NCI-H345 (cell line): ENCODE measurements at regions not wholly inside any gene's neighbourhood (a gene's known extent, or its start where the extent isn't known, plus 50 kb on each side); places are given as distances from the start of the nearest gene placed in this dataset.

Source experiments
- DNase-seq: peaks from one replicate; lab custom pipeline; 2025; lab: John Stamatoyannopoulos, UW

DNA sequence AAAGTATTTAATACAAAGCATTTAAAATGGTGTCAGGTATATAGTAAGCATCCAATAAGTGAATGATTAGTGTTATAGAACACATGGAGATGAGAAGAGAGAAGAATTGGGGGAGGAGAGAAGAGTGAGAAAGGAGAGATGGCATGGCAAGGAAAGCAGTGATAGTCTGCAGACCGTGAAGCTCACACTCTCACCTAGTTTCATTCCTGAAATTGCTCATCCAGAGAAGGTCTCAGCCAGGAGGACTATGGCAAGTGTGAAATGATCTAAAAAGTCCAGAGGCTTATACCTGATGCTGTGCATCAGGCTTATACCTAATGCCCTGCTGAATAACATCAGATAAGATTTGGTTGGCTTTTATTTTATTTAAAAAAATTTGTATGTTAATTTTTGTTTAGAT is 351.6 kb upstream of the KLF12 start:
- DNase-seq = no peak

DNA sequence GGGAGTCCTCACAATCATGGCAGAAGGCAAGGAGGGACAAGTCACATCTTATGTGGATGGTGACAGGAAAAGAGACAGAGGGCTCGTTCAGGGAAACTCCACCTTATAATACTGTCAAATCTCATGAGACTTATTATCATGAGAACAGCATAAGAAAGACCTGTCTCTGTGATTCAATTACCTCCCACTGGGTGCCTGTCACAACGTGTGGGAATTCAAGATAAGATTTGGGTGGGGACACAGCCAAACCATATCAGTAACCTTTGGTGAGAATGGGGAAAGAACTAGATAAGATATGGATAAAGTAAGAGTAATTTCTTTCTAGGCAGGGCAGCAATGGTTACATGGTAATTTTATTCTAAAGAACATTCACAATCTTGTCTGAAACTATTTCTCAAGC is 344.9 kb upstream of the KLF12 start:
- DNase-seq = no peak

DNA sequence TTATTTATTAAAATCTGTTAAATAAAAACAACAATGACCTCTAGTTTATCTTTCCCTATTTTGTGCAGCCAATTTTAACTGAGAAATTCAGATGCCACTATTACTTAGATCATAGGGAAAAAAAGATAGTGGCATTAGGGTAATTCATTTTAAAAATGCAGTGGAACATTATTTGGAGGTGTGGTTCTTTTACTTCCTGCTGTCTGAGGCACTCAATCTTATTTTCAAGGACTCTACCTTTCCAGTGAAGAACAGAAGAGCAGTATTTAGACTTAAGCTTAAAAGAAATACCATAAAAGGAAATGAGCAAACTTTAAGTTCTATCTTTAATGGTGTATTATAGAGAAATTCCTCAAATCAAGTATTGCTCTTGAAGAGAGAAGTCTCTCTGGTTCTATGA is 342.6 kb upstream of the KLF12 start:
- DNase-seq = no peak

DNA sequence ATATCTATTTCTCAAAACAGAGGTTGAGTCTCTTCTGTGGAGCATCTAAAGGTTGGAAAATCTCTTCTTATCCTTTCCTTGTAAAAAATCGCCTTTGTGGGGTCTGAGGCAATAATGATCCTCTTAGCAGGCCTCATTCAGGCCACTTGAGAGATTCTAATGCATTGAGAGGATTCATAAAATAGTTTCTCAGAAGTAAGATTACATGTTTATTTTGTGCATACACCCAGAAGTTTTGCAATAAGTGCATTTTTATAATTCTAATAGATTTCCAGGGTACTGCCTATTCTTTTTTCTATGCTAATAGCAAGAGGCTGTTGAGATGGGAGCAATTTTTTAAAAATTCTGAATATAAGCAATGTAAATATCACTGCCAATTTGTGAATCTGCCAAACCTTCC is 342.2 kb upstream of the KLF12 start:
- DNase-seq = no peak

DNA sequence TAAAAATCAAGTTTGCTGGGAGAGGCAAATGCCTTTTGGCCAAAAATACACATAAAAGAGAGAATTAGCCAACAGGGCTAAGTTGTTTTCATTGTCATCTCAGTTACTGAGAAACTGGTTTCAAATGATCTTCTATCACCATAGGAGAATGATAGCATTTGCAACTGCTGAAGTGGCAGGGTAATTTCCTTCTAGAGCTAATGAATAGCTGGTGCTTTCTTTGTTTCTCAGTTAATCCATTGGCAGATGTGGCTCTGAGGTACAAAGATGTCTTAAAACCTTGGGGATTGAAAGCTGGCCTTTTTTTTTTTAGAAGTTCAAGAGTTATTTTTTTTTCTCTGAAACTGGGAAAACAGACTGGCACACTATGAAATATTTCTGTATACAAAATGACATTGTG is 332.7 kb upstream of the KLF12 start:
- DNase-seq = no peak

DNA sequence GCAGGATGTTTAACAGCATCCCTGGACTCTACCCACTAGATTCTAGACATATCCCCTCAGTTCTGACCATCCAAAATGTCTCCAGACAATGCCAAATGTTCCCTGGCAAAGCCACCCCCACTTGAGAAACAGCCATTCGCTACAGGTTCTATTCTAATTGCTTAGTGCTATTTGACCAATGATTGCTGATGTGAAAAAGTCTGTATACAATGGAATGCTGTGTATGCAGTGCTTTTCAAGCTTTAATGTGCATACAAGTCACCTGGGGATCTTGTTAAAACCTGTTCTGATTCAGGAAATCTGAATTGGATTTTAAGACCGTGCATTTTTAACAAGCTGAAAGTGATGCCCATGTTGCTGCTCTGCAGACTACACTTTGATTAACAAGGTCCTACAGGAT is 331.8 kb upstream of the KLF12 start:
- DNase-seq = no peak

DNA sequence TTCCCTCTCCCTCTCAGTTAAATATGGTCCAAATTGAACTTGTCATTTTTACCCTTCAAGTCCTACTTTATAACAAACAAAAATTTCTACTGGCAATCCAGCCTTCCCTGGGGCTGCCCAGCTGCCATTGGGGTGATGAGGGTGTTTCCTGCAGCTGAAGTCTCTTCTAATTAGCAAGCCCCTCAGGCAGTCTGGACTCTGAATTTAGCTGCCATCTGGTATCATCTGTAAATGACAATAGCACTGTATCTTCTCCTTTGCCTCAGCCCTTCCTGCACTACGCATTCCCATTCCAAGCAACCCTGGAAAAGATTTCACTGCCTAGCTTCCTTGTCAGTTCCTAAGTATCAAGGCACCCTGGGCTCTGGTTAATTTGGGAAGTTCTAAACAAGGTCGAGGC is 331.1 kb upstream of the KLF12 start:
- no peak for DNase-seq

DNA sequence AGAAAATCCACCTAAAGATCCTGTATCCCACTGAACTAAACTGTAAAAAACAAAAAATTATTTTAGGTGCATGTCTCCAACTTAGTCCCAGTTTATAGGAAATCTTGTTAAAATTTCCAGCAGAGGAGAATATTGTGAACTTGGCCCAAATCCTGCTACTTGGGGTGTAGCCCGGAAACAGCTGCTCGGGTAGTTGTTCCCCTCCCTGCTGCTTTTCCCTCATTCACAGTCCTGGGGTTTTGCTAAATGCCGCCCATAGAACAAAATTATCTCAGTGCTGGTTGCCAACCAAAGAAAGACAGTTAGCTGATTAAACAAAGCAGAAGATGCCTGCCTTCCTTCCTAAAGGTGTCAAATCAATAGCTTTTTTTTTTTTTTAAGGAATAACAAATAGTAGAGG is 330.5 kb upstream of the KLF12 start:
- no peak for DNase-seq

DNA sequence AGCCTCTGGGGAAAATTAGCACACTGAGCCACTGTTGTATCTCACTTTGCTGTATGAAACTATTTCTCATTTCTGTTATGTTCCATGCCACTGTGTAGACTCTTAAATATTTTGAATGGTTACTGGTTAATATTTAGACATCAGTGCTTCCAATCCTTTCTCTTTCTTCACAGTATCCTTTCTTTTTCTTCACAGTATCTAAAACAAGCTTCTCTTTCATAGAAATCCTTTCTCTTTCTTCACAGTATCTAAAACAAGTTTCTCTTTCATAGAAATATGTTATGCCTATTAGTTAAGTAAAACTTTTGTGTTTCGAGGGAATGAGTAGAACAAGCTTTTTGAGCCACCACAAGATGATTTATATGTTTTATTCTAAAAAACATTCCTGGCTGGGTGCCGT is 326.8 kb upstream of the KLF12 start:
- DNase-seq = no peak

DNA sequence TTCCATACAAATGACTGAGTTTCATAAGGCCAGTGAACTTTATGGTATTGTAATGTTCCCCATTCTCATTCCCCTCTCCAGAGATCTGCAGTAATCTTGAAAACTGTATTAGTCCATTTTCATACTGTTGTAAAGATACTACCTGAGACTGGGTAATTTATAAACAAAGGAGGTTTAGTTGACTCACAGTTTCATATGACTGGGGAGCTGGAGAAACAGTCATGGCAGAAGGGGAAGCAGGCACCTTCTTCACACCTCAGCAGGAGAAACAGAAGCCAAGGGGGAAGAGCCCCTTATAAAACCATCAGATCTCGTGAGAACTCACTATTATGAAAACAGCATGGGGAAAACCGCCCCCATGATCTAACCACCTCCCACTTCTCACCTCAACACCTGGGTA is 318.7 kb upstream of the KLF12 start:
- no peak for DNase-seq

DNA sequence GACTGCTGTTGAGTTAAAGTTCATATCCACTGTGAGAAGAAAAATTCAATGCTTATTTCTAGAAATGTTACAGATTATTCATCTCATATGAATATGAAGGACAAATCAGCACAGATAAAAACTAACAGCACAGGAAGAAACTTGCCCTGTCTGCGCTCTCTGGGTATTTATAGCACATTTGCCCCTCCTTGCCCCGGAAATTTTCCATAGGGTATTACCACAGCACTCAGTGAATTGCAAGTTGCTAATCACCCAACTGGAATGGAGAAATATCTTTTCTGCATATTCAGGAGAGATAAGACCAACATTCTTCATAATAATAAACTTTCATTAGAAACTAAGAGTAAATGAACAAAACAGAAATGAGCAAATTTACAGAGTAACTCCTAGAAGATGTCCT is 318.0 kb upstream of the KLF12 start:
- no peak for DNase-seq

DNA sequence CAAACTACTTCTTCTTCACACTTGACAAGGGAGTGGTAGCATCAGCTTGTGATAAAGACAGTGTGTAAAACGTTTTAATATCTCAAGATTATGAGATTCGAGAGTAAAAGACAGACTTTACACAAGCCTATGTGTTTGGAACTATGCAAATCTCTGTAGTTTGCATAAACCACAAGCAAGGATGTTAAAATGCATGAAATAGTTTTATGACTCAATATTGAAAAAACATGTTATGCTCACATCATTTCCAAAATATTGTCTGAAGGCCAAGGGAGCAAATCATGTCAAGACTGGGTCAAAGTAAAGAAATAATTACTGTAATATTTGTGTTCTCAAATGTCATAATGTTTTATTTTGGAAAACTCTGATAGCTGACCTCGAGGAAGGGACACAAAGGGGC is 316.8 kb upstream of the KLF12 start:
- DNase-seq = no peak

DNA sequence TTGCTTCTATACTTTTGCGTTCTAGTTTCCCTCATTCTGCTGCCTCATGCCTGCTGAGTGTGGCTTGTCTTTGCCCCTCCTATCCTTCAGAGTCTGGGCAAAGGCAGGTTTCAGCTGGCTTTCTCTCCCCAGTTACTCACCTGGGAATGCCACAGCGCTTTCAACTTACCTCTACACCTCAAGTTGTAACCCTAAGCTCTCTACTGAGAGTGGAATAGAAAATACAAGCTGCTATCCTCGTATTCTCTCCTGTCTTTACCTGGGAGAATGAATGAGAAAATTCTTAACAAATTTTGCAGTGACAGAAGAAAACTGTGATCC is 316.3 kb upstream of the KLF12 start:
- DNase-seq = no peak

DNA sequence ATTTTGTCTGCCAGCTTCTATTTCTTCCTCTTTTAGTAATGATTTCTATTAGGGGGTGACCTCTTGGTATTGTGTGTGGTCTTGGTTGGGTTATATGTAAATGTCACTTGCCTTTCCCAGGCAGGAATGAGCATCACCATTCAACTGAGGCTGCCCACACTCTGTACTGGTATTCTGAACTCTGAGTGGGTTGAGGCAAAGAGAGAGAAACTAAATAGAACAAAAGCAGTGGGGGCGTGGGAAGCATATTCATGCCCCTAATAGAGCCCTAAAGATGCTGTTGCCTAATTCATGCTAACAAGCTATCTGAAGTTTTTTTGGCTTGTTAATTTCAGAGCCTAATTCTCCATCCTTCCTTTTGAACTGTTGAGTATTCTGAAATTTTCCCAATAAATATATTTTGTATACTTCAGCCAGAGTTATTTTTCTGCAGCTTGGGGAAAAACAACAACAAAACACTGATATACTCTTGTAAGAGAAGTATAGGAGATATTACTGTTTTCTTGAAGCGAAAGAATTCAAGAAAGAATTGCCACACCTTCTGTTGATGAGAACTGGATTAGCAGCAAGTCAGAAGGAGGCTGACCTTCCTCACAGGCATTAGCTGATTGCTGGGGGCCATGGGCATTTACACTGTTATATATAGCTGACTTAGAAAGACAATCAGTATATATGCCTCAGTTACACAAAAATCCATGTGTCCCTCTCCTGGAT is 315.8 kb upstream of the KLF12 start:
- no peak for DNase-seq

DNA sequence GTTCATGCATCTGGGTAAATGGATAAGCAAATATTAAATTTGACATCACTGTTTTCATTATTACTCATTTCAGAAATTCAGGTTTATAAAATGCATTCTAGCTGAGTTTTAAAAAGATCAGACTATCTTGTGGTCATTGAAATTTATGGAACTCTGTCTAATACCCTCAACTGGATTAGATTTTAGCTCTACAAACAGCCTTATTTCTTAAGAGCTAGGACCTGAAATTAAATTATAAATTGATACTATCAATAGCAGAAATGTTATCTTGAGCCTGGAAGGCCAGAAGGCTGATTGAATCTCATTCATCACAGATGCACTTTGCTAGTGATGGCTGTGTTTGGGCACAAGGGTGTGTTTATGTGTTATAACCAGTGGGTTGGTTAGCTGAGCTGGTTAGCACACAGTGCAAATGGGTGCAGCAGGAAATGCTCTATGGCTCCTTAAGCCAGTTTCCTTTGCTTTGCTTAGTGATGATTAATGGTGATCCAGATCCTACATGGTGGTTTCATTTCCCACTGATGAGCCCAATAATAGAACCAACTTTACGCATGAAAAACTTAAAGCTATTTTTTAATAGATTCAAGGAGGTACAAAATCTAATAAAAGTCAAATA is 310.8 kb upstream of the KLF12 start:
- DNase-seq = no peak

DNA sequence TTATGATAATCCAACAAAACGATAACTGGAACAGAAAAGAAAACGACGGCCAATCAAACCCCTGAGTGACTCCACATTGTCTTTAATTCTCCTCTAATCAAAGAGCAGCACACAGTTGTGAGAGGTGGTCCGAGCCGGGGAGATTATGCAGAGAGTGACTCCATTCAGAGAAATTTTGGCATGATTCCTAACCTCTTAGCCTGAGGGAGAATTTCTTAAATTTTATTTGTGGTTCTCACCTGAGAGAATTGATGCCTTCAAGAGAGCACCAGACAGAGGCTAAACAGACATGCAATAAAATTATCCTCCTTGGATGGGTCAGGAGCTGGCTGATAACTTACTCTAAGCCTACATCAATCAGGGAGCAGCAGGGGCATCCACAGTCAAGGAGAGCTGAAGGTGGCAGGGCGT is 310.0 kb upstream of the KLF12 start:
- no peak for DNase-seq

DNA sequence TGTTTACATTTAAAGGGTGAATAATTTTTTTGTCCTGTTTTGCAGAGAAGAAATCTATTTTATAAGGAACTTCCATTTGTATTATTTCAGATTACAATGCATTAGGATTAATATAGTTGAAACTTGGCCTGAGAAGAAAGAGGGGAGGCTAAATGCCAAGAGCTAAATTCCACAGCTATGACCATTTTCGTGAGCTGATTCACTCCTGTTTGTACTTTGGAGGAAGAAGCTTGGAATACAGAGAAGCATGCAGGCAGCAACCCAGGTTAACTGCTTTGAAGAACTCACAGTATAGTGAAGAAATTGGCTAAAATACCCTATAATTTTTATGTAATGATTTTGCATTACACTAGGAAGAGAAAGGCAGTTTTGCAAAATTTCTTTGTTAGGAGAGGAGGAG is 309.4 kb upstream of the KLF12 start:
- DNase-seq = no peak

DNA sequence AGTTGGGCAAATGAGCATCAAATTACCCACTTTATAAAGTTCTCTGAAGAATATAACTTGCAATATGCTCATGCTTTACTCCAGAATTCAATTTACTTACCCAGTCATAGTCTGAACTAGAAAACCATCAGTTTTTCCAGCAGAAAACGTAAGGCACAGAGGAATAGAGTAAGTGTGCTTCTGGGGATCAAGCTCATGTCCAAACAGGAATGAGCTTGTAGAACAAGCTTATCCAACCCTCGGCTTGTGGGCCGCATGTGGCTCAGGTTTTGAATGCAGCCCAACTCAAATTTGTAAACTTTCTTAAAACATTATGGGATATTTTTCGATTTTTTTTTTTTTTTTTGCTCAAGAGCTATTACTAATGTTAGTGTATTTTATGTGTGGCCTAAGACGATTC is 308.5 kb upstream of the KLF12 start:
- DNase-seq = no peak

DNA sequence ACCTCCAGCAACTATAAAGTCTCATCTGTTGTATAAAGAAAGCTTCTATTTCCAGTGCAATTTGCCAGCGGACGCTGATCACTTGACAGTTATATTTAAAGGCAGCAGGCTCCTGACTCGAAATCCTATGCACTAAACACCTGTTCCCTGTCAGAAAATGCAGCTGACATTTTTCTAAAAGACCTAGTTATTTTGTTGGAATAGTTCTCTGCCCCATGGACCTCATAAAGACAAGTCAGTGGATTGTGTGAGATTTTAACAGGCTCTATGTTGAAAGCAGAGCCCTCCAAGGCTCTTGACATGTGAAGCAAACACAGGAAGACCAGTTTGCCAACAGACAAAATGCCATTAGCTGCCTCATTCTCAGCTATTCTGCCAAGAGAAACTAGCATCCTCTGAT is 304.7 kb upstream of the KLF12 start:
- DNase-seq = no peak

DNA sequence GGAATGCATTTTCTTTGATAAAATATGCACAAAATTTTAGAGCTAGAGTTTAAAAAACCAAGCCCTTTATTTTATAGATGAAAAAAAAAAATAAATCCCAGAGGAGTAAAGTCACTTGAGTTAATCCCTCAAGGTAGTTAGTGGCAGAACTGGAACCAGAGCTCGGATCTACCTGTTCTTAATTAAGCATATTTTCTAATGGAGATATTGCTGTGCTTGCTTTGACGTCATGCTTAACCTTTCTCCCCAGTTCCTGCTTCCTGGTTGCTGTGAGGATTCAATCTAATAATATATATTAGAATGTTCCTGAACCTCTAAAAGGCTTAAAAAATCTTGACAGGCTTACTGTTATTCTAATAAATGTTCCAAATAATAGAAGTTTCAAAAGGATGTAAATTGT is 300.6 kb upstream of the KLF12 start:
- DNase-seq = no peak

DNA sequence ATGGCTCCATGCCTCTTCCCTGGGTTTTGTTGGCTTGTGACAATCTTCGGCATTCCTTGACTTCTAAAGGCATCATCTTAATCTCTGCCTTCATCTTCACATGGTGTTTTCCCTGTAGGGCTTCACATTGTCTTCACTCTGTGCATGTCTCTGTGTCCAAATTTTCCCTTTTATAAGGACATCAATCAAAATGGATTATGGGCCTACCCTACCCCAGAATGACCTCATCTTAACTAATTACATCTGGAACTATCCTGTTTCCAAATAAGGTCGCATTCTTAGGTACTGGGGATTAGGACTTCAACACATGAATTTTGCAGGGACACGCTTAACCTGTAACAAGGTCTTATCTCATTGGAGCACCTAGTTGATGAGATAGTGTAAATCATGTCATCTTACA is 290.3 kb upstream of the KLF12 start:
- no peak for DNase-seq

DNA sequence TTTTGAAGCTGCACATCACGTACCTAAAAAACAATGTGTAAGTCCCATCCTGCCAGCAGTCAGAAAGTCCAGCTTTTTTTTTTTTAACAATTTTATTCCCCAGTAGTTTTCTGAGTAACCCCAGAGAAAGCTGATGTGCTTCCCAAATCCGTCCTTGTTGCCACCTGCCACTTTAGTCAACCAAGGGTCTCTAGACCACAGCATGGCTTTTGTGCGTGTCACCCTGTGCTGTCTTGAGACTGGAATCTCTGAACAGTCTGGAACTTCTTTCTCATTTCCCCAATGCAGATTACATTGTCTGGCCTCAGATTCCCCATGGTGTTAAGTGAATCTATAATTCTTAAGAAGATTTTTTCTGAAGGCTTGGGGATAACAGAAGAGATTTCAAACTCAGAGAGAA is 289.2 kb upstream of the KLF12 start:
- DNase-seq = no peak

DNA sequence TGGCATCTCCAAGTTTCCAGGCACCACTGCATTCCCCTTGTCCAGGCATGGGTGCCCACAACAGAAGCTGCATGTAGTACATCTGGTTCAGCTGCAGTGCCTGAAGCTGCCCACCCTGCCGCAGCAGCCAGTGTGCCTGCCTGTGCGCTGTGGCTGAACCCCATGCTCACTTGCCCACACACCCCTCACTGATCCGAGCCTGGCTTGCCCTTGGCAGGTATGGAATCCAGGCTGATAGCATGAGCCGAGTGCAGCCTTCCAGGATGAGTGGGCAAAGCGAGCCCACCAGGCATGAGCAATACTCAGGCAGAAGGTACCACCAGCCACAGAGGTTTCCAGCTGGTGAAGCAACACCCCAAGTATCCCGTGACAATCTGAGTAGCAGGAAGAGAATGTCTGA is 280.3 kb upstream of the KLF12 start:
- no peak for DNase-seq

DNA sequence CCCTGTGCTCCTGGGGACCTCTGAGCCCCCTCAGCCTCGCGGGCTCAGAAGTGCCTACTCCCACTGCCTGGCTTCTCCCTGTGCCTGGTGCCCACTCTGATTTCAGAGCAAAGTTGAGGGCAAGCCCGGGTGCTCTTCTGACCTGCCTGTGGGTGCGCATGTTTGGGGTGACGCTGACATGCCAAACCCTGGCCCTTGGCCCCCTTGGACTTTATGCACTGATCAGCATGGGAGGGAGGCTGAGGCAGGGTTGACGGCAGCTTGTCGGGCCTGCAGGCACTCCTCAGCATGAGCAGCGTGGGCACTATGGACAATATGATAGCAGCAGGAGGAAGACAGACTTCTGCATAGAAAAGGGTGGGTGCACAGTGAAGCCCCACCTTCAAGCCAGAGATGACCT is 279.3 kb upstream of the KLF12 start:
- no peak for DNase-seq

DNA sequence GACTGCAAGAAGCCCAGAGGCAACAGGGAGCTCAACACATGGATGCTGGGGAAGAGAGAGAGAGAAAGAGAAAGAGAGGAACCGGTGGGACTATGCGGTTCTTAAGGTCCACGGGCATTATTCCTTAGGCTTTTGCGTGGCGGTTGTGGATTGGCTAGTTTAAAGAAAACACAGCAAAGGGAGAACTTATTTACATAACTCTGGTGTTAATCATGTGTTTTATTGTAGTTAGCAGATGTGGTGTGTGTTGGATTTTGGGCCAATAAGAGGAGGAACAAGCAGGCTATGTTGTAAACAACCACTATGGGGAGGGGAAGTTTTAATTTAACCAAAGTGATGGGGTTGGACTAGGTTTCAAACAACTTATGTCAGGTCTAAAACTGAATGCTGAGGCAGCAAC is 275.3 kb upstream of the KLF12 start:
- DNase-seq = no peak
